HFFc6 (cell line): ENCODE measurements at regions not wholly inside any gene's neighbourhood (a gene's known extent, or its start where the extent isn't known, plus 50 kb on each side); places are given as distances from the start of the nearest gene placed in this dataset.

ENCODE experiments used
- DNase-seq: peaks from one replicate; pipeline ENCODE4 v3.0.0-alpha.2; 2018
- H3K27ac Mint-ChIP-seq: 2 replicates; pipeline ENCODE4 v1.8.0; 2020; ENCODE audit warnings: mild to moderate bottlenecking, mixed read lengths
- H3K27me3 Mint-ChIP-seq: 2 replicates; pipeline ENCODE4 v1.8.0; 2021; ENCODE audit warnings: mild to moderate bottlenecking, moderate library complexity, mixed read lengths; ENCODE audit not compliant: insufficient read depth
- H3K36me3 Mint-ChIP-seq: 2 replicates; pipeline ENCODE4 v1.8.0; 2021; ENCODE audit warnings: low read depth, mixed read lengths
- H3K4me1 Mint-ChIP-seq: 2 replicates; pipeline ENCODE4 v1.8.0; 2020; ENCODE audit warnings: low read depth, mixed read lengths
- H3K4me3 Mint-ChIP-seq: 2 replicates; pipeline ENCODE4 v1.8.0; 2020; ENCODE audit warnings: mild to moderate bottlenecking, moderate library complexity, mixed read lengths
- H3K9me3 Mint-ChIP-seq: 2 replicates; pipeline ENCODE4 v1.8.0; 2020; ENCODE audit warnings: mild to moderate bottlenecking, mixed read lengths
- TF ChIP-seq, protein P1 (sequence below): fragments of 200-600 bp; sonication (generic); IDR thresholded peaks from 2 replicates; pipeline ENCODE4 v1.5.0; 2021; ENCODE audit warnings: antibody characterized with exemption, mild to moderate bottlenecking

DNA sequence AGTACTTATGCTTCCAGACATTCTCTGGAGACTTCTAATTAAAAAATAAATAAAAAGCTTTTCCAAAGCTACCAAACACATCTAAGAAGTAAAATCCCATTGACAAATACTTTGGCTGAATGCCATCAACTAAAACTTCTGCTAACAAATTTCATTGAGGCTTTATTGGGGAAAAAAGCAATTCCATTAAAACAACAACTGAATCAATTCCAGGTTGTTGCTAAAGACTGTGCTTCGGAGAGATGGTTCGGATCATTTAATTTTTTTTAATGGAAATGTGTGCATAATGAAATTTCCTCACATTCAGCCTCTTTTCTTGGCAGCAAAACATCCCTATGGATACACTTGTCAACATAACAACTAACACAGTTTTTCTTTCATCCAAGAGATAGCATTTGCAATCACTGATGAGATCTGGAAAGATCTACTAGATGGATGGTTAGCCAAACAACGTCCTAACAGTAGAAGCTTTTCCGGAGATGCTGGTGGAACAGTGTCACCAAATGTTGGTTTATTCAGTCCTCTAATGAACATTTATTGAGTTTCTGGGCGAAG lies 446.1 kb upstream of the FAM98A start:
- no peak overlapping the region for H3K27ac Mint-ChIP-seq
- H3K4me1 Mint-ChIP-seq: no peaks in the 10 kb centered on the region
- DNase-seq: no peak
- H3K36me3 Mint-ChIP-seq: no peaks in the 10 kb centered on the region
- H3K9me3 Mint-ChIP-seq: peaks cover 24% of the 10 kb centered on the region
- TF ChIP-seq, protein P1, sequence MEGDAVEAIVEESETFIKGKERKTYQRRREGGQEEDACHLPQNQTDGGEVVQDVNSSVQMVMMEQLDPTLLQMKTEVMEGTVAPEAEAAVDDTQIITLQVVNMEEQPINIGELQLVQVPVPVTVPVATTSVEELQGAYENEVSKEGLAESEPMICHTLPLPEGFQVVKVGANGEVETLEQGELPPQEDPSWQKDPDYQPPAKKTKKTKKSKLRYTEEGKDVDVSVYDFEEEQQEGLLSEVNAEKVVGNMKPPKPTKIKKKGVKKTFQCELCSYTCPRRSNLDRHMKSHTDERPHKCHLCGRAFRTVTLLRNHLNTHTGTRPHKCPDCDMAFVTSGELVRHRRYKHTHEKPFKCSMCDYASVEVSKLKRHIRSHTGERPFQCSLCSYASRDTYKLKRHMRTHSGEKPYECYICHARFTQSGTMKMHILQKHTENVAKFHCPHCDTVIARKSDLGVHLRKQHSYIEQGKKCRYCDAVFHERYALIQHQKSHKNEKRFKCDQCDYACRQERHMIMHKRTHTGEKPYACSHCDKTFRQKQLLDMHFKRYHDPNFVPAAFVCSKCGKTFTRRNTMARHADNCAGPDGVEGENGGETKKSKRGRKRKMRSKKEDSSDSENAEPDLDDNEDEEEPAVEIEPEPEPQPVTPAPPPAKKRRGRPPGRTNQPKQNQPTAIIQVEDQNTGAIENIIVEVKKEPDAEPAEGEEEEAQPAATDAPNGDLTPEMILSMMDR: no peak
- H3K4me3 Mint-ChIP-seq: no peak overlapping the region
- H3K27me3 Mint-ChIP-seq: no peaks in the 10 kb centered on the region

DNA sequence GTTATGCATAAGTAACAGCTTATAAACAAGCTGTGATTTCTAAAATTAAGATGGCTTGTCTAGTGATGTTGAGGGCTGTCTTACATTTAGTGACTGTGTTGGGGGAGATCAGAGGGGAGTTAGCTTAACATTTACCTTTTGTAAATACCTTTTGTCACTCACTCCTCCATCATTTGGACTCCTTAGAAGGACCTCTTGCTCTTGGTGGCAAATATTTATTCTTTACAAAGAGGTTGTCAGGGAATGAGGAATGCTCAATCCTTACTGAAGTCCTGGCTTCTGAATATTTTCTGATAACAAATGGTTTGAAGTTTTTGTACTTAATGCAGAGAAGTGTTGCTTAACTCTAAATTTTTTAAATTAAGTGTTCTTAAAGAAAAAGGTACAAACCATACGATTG lies 438.8 kb upstream of the FAM98A start:
- DNase-seq: no peak
- TF ChIP-seq, protein P1: no peak
- H3K4me3 Mint-ChIP-seq: no peak overlapping the region
- H3K9me3 Mint-ChIP-seq: peaks cover 29% of the 10 kb centered on the region
- no peaks in the 10 kb centered on the region for H3K4me1 Mint-ChIP-seq
- H3K27me3 Mint-ChIP-seq: no peaks in the 10 kb centered on the region
- no peak overlapping the region for H3K27ac Mint-ChIP-seq
- H3K36me3 Mint-ChIP-seq: no peaks in the 10 kb centered on the region

DNA sequence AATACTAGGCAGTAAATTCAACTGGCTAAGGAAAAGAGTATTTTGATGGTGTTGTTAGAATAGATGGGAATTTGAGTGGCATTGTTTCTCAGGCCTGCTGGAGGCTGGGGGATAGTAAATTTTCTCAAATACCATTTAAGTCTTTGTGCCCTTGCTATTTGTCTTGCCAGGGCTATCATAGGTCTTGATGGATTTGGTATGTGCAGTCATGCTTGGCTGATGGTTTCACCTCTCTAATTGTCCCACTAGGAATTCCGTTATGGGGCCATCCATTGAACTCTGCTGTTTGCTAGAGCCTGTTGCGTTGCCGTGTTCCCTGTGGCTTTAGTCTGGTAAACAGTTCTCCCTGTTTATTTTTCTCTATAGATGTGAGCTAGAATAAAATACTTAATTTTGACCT lies 438.1 kb upstream of the FAM98A start:
- H3K27me3 Mint-ChIP-seq: no peaks in the 10 kb centered on the region
- no peak overlapping the region for H3K4me3 Mint-ChIP-seq
- DNase-seq: no peak
- peaks cover 24% of the 10 kb centered on the region for H3K9me3 Mint-ChIP-seq
- H3K27ac Mint-ChIP-seq: no peak overlapping the region
- H3K36me3 Mint-ChIP-seq: no peaks in the 10 kb centered on the region
- TF ChIP-seq, protein P1: no peak
- no peaks in the 10 kb centered on the region for H3K4me1 Mint-ChIP-seq

DNA sequence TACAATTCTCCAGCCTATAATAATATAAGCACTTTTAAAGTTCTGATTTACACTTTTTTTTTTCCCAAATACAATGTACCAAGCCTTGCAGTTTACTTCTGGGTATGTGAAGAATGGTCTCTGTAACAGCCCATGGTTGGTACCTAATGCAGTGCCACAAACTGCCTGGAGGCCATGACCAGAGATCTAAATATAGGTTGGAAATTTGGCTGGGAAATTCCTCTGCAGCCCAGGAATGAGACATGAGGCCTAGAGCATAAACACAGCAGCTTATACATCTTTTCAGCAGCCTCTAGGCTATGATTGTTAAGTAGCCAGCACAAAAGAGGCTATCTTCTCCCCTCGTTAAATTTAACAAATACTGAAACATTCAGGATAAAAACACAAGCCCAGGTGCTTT lies 432.0 kb upstream of the FAM98A start:
- Mint-ChIP-seq H3K36me3 (no peaks in the 10 kb centered on the region), H3K4me3 (no peak overlapping the region), H3K4me1 (no peaks in the 10 kb centered on the region), H3K9me3 (peaks cover 25% of the 10 kb centered on the region), H3K27ac (no peak overlapping the region), H3K27me3 (peaks cover 3% of the 10 kb centered on the region; the same call in 1 of the 2 replicates)
- no peak for DNase-seq
- TF ChIP-seq, protein P1: no peak

DNA sequence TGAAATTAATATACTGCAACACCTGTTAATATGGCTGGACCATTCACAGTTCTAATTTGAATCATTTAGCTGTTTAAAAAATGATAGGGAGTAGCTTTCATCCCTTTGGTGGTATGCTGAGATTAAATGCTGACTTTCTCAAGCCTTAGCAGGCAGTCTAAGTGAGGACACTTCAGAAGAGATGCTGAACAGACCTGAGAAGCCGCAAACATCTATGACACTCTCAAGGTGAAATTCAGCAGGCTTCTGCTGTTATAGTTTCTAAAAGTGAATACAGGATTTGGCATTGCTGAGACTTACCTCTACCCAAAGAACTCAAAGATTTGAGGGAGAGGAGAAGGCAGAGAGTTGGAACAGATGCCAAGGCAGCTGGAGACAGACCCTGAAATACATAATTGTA lies 431.2 kb upstream of the FAM98A start:
- TF ChIP-seq, protein P1: no peak
- H3K4me1 Mint-ChIP-seq: no peaks in the 10 kb centered on the region
- no peak overlapping the region for H3K27ac Mint-ChIP-seq
- no peak overlapping the region for H3K4me3 Mint-ChIP-seq
- peaks cover 3% of the 10 kb centered on the region; the same call in 1 of the 2 replicates for H3K27me3 Mint-ChIP-seq
- H3K9me3 Mint-ChIP-seq: peaks cover 22% of the 10 kb centered on the region
- H3K36me3 Mint-ChIP-seq: no peaks in the 10 kb centered on the region
- no peak for DNase-seq

DNA sequence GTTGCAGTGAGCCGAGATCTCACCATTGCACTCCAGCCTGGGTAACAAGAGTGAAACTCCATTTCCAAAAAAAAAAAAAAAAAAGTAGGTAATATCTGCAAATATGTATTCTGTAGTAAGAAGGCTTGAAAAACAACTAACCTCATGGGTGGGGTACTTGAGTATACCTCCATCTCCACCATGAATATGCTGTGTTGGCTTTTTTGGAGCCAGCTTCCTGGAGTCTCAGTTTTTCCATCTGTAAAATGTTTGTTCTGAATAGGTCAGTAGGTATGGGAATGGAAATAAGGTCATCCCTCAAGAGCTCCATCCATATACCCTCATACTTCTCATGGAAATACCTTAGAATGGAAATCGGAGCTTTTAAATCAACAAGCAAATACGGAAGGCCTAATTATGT lies 430.0 kb upstream of the FAM98A start:
- DNase-seq: no peak
- TF ChIP-seq, protein P1: no peak
- peaks cover 21% of the 10 kb centered on the region for H3K9me3 Mint-ChIP-seq
- H3K27me3 Mint-ChIP-seq: peaks cover 3% of the 10 kb centered on the region; the same call in 1 of the 2 replicates
- no peak overlapping the region for H3K27ac Mint-ChIP-seq
- no peaks in the 10 kb centered on the region for H3K36me3 Mint-ChIP-seq
- H3K4me1 Mint-ChIP-seq: no peaks in the 10 kb centered on the region
- H3K4me3 Mint-ChIP-seq: no peak overlapping the region
